ENCODE measurements at regions not wholly inside any gene's neighbourhood (a gene's known extent, or its start where the extent isn't known, plus 50 kb on each side); places are given as distances from the start of the nearest gene placed in this dataset.

- no peak for DNase-seq
- no peaks in the 10 kb centered on the region for H3K9me3 ChIP-seq
- peaks cover 0 to 5% (median 0%) of the 10 kb centered on the region in 4 donors for H3K4me1 ChIP-seq
- no peak overlapping the region for H3K4me3 ChIP-seq
- intact Hi-C loops (cut with DNase I) = no loop called here
- TF ChIP-seq POLR2AphosphoS5 (IDR thresholded peaks at IDR 0.05) (no peak), CTCF (IDR thresholded peaks at IDR 0.05) (no peak), POLR2A (IDR thresholded peaks at IDR 0.05) (no peak), EP300 (IDR thresholded peaks at IDR 0.05) (no peak)
- 82 to 87% methylated on average over 4 of the region's 4 CpGs for WGBS, 2 donors
- no peak overlapping the region for H3K27ac ChIP-seq
- no peaks in the 10 kb centered on the region for H3K27me3 ChIP-seq
- no peaks in the 10 kb centered on the region for H3K36me3 ChIP-seq
Measured at GRCh38 chr4:126935801-126936200, 697.0 kb upstream of the INTU start.

GRCh38 chr4:126937342-126937741 is 695.4 kb upstream of the INTU start:
- no peak for TF ChIP-seq EP300 (IDR thresholded peaks at IDR 0.05)
- no peak for TF ChIP-seq CTCF (IDR thresholded peaks at IDR 0.05)
- no peak for TF ChIP-seq POLR2A (IDR thresholded peaks at IDR 0.05)
- no peak for TF ChIP-seq POLR2AphosphoS5 (IDR thresholded peaks at IDR 0.05)

GRCh38 chr4:126937846-126938422 is 694.8 kb upstream of the INTU start:
- intact Hi-C loops (cut with DNase I) = no loop called here
- H3K27me3 ChIP-seq = no peaks in the 10 kb centered on the region
- DNase-seq = no peak
- no peak overlapping the region for H3K27ac ChIP-seq
- 72 to 85% methylated on average over 2 of the region's 2 CpGs for WGBS, 2 donors
- no peaks in the 10 kb centered on the region for H3K9me3 ChIP-seq
- H3K4me3 ChIP-seq = no peak overlapping the region
- H3K36me3 ChIP-seq = no peaks in the 10 kb centered on the region
- no peak for TF ChIP-seq POLR2AphosphoS5 (IDR thresholded peaks at IDR 0.05)
- no peak for TF ChIP-seq CTCF (IDR thresholded peaks at IDR 0.05)
- peaks cover 0 to 5% (median 0%) of the 10 kb centered on the region in 4 donors for H3K4me1 ChIP-seq

More at GRCh38 chr4:126937342-126937741, 695.4 kb upstream of the INTU start:
- H3K36me3 ChIP-seq = no peaks in the 10 kb centered on the region
- peaks cover 0 to 5% (median 0%) of the 10 kb centered on the region in 4 donors for H3K4me1 ChIP-seq
- no peak overlapping the region for H3K4me3 ChIP-seq
- DNase-seq = no peak
- intact Hi-C loops (cut with DNase I) = no loop called here
- no peaks in the 10 kb centered on the region for H3K27me3 ChIP-seq
- H3K9me3 ChIP-seq = no peaks in the 10 kb centered on the region
- H3K27ac ChIP-seq = no peak overlapping the region

DNA sequence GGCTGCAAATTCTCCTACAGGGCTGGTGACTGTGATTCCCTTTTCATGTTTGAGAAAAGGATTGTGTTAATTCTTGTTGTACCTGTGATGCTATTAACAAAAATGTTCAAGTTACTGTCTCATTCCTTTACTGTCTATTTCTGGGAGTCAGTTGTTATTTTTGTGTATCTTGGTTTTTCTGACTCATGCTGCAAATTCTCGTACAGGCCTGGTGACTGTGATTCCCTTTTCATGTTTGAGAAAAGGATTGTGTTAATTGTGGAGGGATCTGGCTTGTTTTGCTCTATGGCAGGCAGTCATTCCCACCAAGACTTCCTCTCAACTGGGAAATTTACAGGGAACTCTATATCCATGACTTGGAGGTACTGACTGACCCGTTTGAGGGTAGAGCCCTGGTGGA is 693.4 kb upstream of the INTU start:
- H3K27ac ChIP-seq = peak overlapping the region in 1 of 4 donors; percentile 47
- no peaks in the 10 kb centered on the region for H3K9me3 ChIP-seq
- H3K4me1 ChIP-seq = peaks cover 0 to 5% (median 0%) of the 10 kb centered on the region in 4 donors
- no peaks in the 10 kb centered on the region for H3K36me3 ChIP-seq
- H3K27me3 ChIP-seq = no peaks in the 10 kb centered on the region
- 57 to 72% methylated on average over 2 of the region's 2 CpGs for WGBS, 2 donors
- no peak overlapping the region for H3K4me3 ChIP-seq
- intact Hi-C loops (cut with DNase I) = no loop called here
- TF ChIP-seq POLR2A (IDR thresholded peaks at IDR 0.05) (no peak), CTCF (IDR thresholded peaks at IDR 0.05) (no peak), POLR2AphosphoS5 (IDR thresholded peaks at IDR 0.05) (no peak)
- no peak for DNase-seq

DNA sequence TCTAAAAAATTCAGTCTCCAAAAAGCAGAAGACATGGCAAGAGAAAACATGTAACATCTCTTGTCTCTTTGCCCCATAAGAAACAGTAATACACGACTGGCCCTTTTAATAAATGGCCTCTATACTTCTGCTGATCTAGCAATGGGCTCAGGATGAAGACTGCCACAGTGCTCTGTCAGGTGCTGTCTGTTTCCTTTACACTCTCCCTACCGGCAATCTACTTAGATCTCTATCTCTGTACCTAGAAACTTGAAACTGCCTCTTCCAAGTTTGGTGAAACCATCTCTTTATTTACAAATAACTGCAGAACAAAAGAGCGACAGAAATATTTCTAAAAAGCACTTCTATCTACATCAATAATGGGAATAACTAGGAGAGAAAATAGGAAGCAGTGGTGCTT is 685.2 kb upstream of the INTU start:
- no peaks in the 10 kb centered on the region for H3K36me3 ChIP-seq
- 71 to 77% methylated on average over 3 of the region's 3 CpGs for WGBS, 2 donors
- no peak overlapping the region for H3K27ac ChIP-seq
- intact Hi-C loops (cut with DNase I) = no loop called here
- TF ChIP-seq POLR2A (IDR thresholded peaks at IDR 0.05) (no peak), CTCF (IDR thresholded peaks at IDR 0.05) (no peak), POLR2AphosphoS5 (IDR thresholded peaks at IDR 0.05) (no peak), EP300 (IDR thresholded peaks at IDR 0.05) (no peak)
- H3K4me1 ChIP-seq = no peaks in the 10 kb centered on the region
- no peaks in the 10 kb centered on the region for H3K9me3 ChIP-seq
- H3K4me3 ChIP-seq = no peak overlapping the region
- DNase-seq = no peak
- H3K27me3 ChIP-seq = no peaks in the 10 kb centered on the region
